K562 (cell line): ENCODE measurements at regions not wholly inside any gene's neighbourhood (a gene's known extent, or its start where the extent isn't known, plus 50 kb on each side); places are given as distances from the start of the nearest gene placed in this dataset.
A peak's percentile ranks its signal among the peaks of the same experiment; 100 is the strongest.

Experiments used
- CBX3 ChIP-seq, 2 experiments: IDR thresholded peaks; 1 replicate in 1 of 2; 2 replicates in 1 of 2; pipeline ENCODE4 v1.6.1; 2012; ENCODE audit warnings: inconsistent platforms in 2 of 2, low read length in 2 of 2, borderline replicate concordance in 1 of 2, control low read depth in 1 of 2
- ELF1 ChIP-seq: fragments of 200-800 bp; sonication (Bioruptor generic); IDR thresholded peaks from 2 replicates; pipeline ENCODE4 v1.6.1; 2016; ENCODE audit warnings: missing genetic modification characterization, missing compliant biosample characterization
- FIP1L1 ChIP-seq: fragments of 200-400 bp; formaldehyde crosslinking; IDR thresholded peaks from 2 replicates; pipeline ENCODE4 v1.6.1; 2018; ENCODE audit warnings: mild to moderate bottlenecking, low read depth, low read length; ENCODE audit not compliant: poor library complexity, severe bottlenecking
- LCOR ChIP-seq: sonication (generic); formaldehyde crosslinking; IDR thresholded peaks from 2 replicates; pipeline ENCODE4 v1.8.0; 2022; ENCODE audit warnings: mild to moderate bottlenecking, missing genetic modification reagents
- PCBP1 ChIP-seq: fragments of 200-400 bp; formaldehyde crosslinking; IDR thresholded peaks from 2 replicates; pipeline ENCODE4 v1.6.1; 2018; ENCODE audit warnings: mild to moderate bottlenecking, low read depth, low read length; ENCODE audit not compliant: poor library complexity, severe bottlenecking
- RBBP5 ChIP-seq: fragments of 200-600 bp; sonication (generic); IDR thresholded peaks from 2 replicates; pipeline ENCODE4 v1.6.1; 2012; ENCODE audit warnings: borderline replicate concordance, mild to moderate bottlenecking, low read length, control low read depth, inconsistent platforms; ENCODE audit not compliant: insufficient read depth, poor library complexity, severe bottlenecking
- SMARCA5 ChIP-seq: fragments of 450-650 bp; IDR thresholded peaks from 2 replicates; pipeline ENCODE4 v1.6.1; 2016
- SMC3 ChIP-seq: conservative IDR thresholded peaks from 2 replicates; pipeline ENCODE4 v1.6.1; 2011; ENCODE audit warnings: low read depth, low read length, improper control_type of control experiment; ENCODE audit not compliant: insufficient read depth
- SOX6 ChIP-seq: fragments of 450-650 bp; IDR thresholded peaks from 2 replicates; pipeline ENCODE4 v1.6.1; 2014; ENCODE audit warnings: mild to moderate bottlenecking
- ZBTB1 ChIP-seq: sonication (generic); formaldehyde crosslinking; IDR thresholded peaks from 2 replicates; pipeline ENCODE4 v1.8.1; 2023; ENCODE audit warnings: missing genetic modification reagents, low read depth, mild to moderate bottlenecking, borderline replicate concordance
- ZKSCAN3 ChIP-seq: fragments of 250-450 bp; sonication (Bioruptor Pico); IDR thresholded peaks from 2 replicates; pipeline ENCODE4 v1.4.0; 2020
- ZNF184 ChIP-seq: sonication (generic); formaldehyde crosslinking; IDR thresholded peaks from 2 replicates; pipeline ENCODE4 v1.5.0; 2020; ENCODE audit warnings: missing genetic modification reagents
- ZNF584 ChIP-seq: fragments of 200-800 bp; sonication (Bioruptor generic); IDR thresholded peaks from 2 replicates; pipeline ENCODE4 v1.6.1; 2016; ENCODE audit warnings: low read depth, mild to moderate bottlenecking, missing genetic modification characterization, missing compliant biosample characterization
- ZNF589 ChIP-seq: fragments of 200-800 bp; sonication (Bioruptor generic); IDR thresholded peaks from 2 replicates; pipeline ENCODE4 v1.6.1; 2016; ENCODE audit warnings: low read depth, missing genetic modification characterization, missing compliant biosample characterization
- ZNF644 ChIP-seq: fragments of 200-800 bp; sonication (Bioruptor generic); IDR thresholded peaks from 2 replicates; pipeline ENCODE4 v1.6.1; 2016; ENCODE audit warnings: low read depth, missing genetic modification characterization, missing compliant biosample characterization
- TF ChIP-seq, protein P1 (sequence below): fragments of 450-650 bp; formaldehyde crosslinking; IDR thresholded peaks from 2 replicates; pipeline ENCODE4 v1.4.0; 2020; ENCODE audit warnings: mild to moderate bottlenecking, moderate library complexity
- TF ChIP-seq, protein P2 (sequence below): fragments of 250-450 bp; sonication (Bioruptor Pico); IDR thresholded peaks from 2 replicates; pipeline ENCODE4 v1.8.0; 2021; ENCODE audit warnings: mild to moderate bottlenecking, moderate library complexity
- TF ChIP-seq, protein P3 (sequence below): fragments of 450-650 bp; formaldehyde crosslinking; IDR thresholded peaks from 2 replicates; pipeline ENCODE4 v1.4.0; 2022; ENCODE audit warnings: mild to moderate bottlenecking, moderate library complexity
- TF ChIP-seq, protein P4 (sequence below), 3 experiments: IDR thresholded peaks in 2 of 3; conservative IDR thresholded peaks in 1 of 3; 2 replicates each; pipeline ENCODE4 v1.5.1; 2011 to 2012; ENCODE audit warnings: low read length in 3 of 3, mild to moderate bottlenecking in 3 of 3, control low read depth in 2 of 3, improper control_type of control experiment in 1 of 3, inconsistent platforms in 1 of 3, low read depth in 1 of 3, mixed read lengths in 1 of 3, moderate library complexity in 1 of 3; ENCODE audit not compliant: insufficient read depth in 2 of 3
- TF ChIP-seq, protein P5 (sequence below): fragments of 450-650 bp; IDR thresholded peaks from 2 replicates; pipeline ENCODE4 v1.6.1; 2014; ENCODE audit warnings: low read depth, mild to moderate bottlenecking, moderate library complexity, borderline replicate concordance

DNA sequence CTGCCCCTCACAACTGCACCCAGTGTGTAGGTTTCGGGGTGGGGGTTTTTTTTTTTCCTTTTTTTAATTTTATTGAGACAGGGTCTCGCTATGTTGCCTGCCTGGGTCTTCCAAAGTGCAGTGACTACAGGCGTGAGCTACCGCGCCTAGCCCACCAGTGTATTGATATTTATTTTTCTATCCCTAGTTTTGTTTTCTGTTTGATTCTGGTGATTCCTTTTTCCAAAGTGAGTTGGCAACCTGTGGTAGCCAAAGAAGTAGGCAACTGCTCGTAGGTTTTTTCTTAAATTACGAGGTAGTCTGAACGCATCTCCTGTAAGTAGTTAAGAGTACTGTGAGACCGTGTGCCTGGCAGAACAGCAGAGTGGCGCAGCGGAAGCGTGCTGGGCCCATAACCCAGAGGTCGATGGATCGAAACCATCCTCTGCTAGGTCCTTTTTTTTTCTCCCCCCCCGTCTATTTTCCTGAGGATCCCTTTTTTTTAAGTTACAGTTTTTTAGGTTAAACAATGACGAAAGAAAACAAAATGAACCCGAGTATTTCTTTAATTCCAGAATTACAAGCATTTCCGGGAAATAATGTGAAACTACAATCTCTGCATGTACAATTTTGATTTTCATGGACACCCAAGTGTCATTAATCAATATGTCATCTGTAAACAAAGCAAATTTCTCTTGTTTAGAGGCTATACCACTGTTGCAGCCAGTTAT, 78.7 kb upstream of the BTN3A2 start (continued):
- TF ChIP-seq RBBP5, result no peak
- TF ChIP-seq, protein P1, sequence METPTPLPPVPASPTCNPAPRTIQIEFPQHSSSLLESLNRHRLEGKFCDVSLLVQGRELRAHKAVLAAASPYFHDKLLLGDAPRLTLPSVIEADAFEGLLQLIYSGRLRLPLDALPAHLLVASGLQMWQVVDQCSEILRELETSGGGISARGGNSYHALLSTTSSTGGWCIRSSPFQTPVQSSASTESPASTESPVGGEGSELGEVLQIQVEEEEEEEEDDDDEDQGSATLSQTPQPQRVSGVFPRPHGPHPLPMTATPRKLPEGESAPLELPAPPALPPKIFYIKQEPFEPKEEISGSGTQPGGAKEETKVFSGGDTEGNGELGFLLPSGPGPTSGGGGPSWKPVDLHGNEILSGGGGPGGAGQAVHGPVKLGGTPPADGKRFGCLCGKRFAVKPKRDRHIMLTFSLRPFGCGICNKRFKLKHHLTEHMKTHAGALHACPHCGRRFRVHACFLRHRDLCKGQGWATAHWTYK (CRISPR knock-in tag), result no peak
- no peak for TF ChIP-seq ZNF184 (CRISPR knock-in tag)
- TF ChIP-seq ZBTB1 (CRISPR knock-in tag), result no peak
- TF ChIP-seq ZNF584 (CRISPR knock-in tag), result 0 out of 2 replicates have a peak, but pooled peaks have one; percentile 12
- TF ChIP-seq, protein P2, sequence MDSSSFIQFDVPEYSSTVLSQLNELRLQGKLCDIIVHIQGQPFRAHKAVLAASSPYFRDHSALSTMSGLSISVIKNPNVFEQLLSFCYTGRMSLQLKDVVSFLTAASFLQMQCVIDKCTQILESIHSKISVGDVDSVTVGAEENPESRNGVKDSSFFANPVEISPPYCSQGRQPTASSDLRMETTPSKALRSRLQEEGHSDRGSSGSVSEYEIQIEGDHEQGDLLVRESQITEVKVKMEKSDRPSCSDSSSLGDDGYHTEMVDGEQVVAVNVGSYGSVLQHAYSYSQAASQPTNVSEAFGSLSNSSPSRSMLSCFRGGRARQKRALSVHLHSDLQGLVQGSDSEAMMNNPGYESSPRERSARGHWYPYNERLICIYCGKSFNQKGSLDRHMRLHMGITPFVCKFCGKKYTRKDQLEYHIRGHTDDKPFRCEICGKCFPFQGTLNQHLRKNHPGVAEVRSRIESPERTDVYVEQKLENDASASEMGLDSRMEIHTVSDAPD (CRISPR knock-in tag), result no peak
- TF ChIP-seq ZKSCAN3 (CRISPR knock-in tag), result no peak
- no peak for TF ChIP-seq PCBP1
- TF ChIP-seq ZNF644 (tag), result 0 out of 2 replicates have a peak, but pooled peaks have one; percentile 47
- no peak; the same call in 1 of the 2 replicates for TF ChIP-seq SMARCA5
- TF ChIP-seq CBX3 (IDR thresholded peaks at IDR 0.05; ENCODE audit: borderline replicate concordance in 1 of 2, low read length in 2 of 2), result peak in 1 of 2 experiments; percentile 77; a peak in 1 of 3 replicates
- TF ChIP-seq SMC3, result 0 out of 2 replicates have a peak, but pooled peaks have one; percentile 3
- TF ChIP-seq FIP1L1, result no peak
- no peak; the same call in 1 of the 2 replicates for TF ChIP-seq SOX6
- TF ChIP-seq, protein P3, sequence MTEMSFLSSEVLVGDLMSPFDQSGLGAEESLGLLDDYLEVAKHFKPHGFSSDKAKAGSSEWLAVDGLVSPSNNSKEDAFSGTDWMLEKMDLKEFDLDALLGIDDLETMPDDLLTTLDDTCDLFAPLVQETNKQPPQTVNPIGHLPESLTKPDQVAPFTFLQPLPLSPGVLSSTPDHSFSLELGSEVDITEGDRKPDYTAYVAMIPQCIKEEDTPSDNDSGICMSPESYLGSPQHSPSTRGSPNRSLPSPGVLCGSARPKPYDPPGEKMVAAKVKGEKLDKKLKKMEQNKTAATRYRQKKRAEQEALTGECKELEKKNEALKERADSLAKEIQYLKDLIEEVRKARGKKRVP (CRISPR knock-in tag), result peak; percentile 22; the same call in 1 of the 2 replicates
- TF ChIP-seq ZNF589 (CRISPR knock-in tag), result peak; percentile 85
- TF ChIP-seq ELF1 (tag), result no peak
- TF ChIP-seq, protein P4, sequence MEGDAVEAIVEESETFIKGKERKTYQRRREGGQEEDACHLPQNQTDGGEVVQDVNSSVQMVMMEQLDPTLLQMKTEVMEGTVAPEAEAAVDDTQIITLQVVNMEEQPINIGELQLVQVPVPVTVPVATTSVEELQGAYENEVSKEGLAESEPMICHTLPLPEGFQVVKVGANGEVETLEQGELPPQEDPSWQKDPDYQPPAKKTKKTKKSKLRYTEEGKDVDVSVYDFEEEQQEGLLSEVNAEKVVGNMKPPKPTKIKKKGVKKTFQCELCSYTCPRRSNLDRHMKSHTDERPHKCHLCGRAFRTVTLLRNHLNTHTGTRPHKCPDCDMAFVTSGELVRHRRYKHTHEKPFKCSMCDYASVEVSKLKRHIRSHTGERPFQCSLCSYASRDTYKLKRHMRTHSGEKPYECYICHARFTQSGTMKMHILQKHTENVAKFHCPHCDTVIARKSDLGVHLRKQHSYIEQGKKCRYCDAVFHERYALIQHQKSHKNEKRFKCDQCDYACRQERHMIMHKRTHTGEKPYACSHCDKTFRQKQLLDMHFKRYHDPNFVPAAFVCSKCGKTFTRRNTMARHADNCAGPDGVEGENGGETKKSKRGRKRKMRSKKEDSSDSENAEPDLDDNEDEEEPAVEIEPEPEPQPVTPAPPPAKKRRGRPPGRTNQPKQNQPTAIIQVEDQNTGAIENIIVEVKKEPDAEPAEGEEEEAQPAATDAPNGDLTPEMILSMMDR (IDR thresholded peaks at IDR 0.05 in 2 of 3, conservative IDR thresholded peaks at IDR 0.05 in 1 of 3; ENCODE audit: insufficient read depth in 2 of 3, low read depth in 1 of 3, low read length in 3 of 3), result no peak
- TF ChIP-seq, protein P5, sequence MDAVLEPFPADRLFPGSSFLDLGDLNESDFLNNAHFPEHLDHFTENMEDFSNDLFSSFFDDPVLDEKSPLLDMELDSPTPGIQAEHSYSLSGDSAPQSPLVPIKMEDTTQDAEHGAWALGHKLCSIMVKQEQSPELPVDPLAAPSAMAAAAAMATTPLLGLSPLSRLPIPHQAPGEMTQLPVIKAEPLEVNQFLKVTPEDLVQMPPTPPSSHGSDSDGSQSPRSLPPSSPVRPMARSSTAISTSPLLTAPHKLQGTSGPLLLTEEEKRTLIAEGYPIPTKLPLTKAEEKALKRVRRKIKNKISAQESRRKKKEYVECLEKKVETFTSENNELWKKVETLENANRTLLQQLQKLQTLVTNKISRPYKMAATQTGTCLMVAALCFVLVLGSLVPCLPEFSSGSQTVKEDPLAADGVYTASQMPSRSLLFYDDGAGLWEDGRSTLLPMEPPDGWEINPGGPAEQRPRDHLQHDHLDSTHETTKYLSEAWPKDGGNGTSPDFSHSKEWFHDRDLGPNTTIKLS, result no peak
- TF ChIP-seq LCOR (CRISPR knock-in tag), result no peak
